Lower lobe of right lung (tissue), 2 donors: ENCODE measurements at regions not wholly inside any gene's neighbourhood (a gene's known extent, or its start where the extent isn't known, plus 50 kb on each side); places are given as distances from the start of the nearest gene placed in this dataset.

Experiments
- ATAC-seq, 2 donors: fragments of 200-7000 bp; cut with Tn5 transposase; one replicate each; pipeline ENCODE4 v1.9.1; 2020 to 2022; ENCODE audit warnings: mild to moderate bottlenecking in 2 of 2, moderate library complexity in 2 of 2
- DNase-seq: peaks from one replicate; pipeline ENCODE4 v3.0.0-alpha.2; 2020
- H3K27ac ChIP-seq: fragments of 200-600 bp; one replicate; pipeline ENCODE4 v1.8.0; 2022
- H3K27me3 ChIP-seq: fragments of 200-600 bp; one replicate; pipeline ENCODE4 v1.8.0; 2022; ENCODE audit warnings: low read depth
- H3K36me3 ChIP-seq: fragments of 200-600 bp; one replicate; pipeline ENCODE4 v1.8.0; 2022; ENCODE audit warnings: mild to moderate bottlenecking
- H3K4me1 ChIP-seq: fragments of 200-600 bp; one replicate; pipeline ENCODE4 v1.8.0; 2022
- H3K4me3 ChIP-seq: fragments of 200-600 bp; one replicate; pipeline ENCODE4 v1.8.0; 2022; ENCODE audit warnings: mild to moderate bottlenecking
- H3K9me3 ChIP-seq: fragments of 200-600 bp; one replicate; pipeline ENCODE4 v1.8.0; 2022
- CTCF ChIP-seq: fragments of 200-600 bp; IDR thresholded peaks from one replicate; pipeline ENCODE4 v1.8.0; 2022; ENCODE audit warnings: antibody characterized with exemption, mild to moderate bottlenecking
- intact Hi-C: fragments of 100-400 bp; cut with DNase I; formaldehyde crosslinking; loops from one replicate; pipeline ENCODE4 v1.11.0; 2022
- donor health status: DM: no; HTN: yes; CAD: no; lungs with severe emphysema.

GRCh38 chr21:35585878-35586277 lies 474.4 kb downstream of the SETD4 start:
- H3K4me3 ChIP-seq = no peak overlapping the region
- DNase-seq (no peak), ATAC-seq (no peak)
- no peaks in the 10 kb centered on the region for H3K9me3 ChIP-seq
- no peak overlapping the region for H3K27ac ChIP-seq
- H3K27me3 ChIP-seq = no peaks in the 10 kb centered on the region
- intact Hi-C loops = no loop called here
- H3K36me3 ChIP-seq = no peaks in the 10 kb centered on the region
- no peaks in the 10 kb centered on the region for H3K4me1 ChIP-seq
- no peak for TF ChIP-seq CTCF

GRCh38 chr21:35585155-35585554 lies 475.2 kb downstream of the SETD4 start:
- DNase-seq (no peak), ATAC-seq (no peak)
- Histone ChIP-seq H3K4me1 (no peaks in the 10 kb centered on the region), H3K9me3 (no peaks in the 10 kb centered on the region), H3K36me3 (no peaks in the 10 kb centered on the region), H3K27ac (no peak overlapping the region), H3K4me3 (no peak overlapping the region), H3K27me3 (no peaks in the 10 kb centered on the region)
- intact Hi-C loops = no loop called here
- no peak for TF ChIP-seq CTCF

- no peak for ATAC-seq
- H3K4me3 ChIP-seq = no peak overlapping the region
- TF ChIP-seq CTCF = no peak
- no peaks in the 10 kb centered on the region for H3K36me3 ChIP-seq
- no peak overlapping the region for H3K27ac ChIP-seq
- DNase-seq = no peak
- no peaks in the 10 kb centered on the region for H3K9me3 ChIP-seq
- intact Hi-C loops = no loop called here
- H3K27me3 ChIP-seq = no peaks in the 10 kb centered on the region
- H3K4me1 ChIP-seq = no peaks in the 10 kb centered on the region
These were observed 476.6 kb downstream of the SETD4 start for GRCh38 chr21:35583566-35584216.

DNA sequence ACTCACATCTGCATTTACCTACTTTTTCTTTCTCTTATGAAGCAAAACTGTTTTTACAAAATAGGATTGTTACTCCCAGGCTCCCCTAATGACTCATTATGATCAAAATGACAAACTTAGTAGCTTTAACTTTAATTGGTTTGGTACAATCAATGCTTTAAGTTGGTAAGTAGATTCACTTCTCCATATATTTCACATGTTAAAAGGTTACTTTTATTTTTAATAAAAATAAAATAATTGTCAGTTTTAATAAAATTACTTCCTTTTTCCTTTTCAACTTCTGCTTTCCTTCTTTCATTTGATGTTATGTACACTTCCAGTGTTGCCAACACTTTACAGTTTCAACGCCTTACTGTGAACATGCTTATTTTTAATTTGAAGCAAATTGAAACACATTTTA lies 477.6 kb downstream of the SETD4 start:
- no peaks in the 10 kb centered on the region for H3K36me3 ChIP-seq
- H3K4me1 ChIP-seq = no peaks in the 10 kb centered on the region
- DNase-seq (no peak), ATAC-seq (no peak)
- H3K27ac ChIP-seq = no peak overlapping the region
- H3K9me3 ChIP-seq = no peaks in the 10 kb centered on the region
- intact Hi-C loops = no loop called here
- H3K27me3 ChIP-seq = no peaks in the 10 kb centered on the region
- TF ChIP-seq CTCF = no peak
- no peak overlapping the region for H3K4me3 ChIP-seq

GRCh38 chr21:35581640-35582039 lies 478.7 kb downstream of the SETD4 start:
- no peak for ATAC-seq
- Histone ChIP-seq H3K27ac (no peak overlapping the region), H3K36me3 (no peaks in the 10 kb centered on the region), H3K4me3 (no peak overlapping the region), H3K27me3 (no peaks in the 10 kb centered on the region), H3K9me3 (no peaks in the 10 kb centered on the region), H3K4me1 (no peaks in the 10 kb centered on the region)
- intact Hi-C loops = no loop called here
- TF ChIP-seq CTCF = no peak
- DNase-seq = no peak
